ENCODE measurements at regions not wholly inside any gene's neighbourhood (a gene's known extent, or its start where the extent isn't known, plus 50 kb on each side); places are given as distances from the start of the nearest gene placed in this dataset.
A peak's percentile ranks its signal among the peaks of the same experiment; 100 is the strongest.

DNA sequence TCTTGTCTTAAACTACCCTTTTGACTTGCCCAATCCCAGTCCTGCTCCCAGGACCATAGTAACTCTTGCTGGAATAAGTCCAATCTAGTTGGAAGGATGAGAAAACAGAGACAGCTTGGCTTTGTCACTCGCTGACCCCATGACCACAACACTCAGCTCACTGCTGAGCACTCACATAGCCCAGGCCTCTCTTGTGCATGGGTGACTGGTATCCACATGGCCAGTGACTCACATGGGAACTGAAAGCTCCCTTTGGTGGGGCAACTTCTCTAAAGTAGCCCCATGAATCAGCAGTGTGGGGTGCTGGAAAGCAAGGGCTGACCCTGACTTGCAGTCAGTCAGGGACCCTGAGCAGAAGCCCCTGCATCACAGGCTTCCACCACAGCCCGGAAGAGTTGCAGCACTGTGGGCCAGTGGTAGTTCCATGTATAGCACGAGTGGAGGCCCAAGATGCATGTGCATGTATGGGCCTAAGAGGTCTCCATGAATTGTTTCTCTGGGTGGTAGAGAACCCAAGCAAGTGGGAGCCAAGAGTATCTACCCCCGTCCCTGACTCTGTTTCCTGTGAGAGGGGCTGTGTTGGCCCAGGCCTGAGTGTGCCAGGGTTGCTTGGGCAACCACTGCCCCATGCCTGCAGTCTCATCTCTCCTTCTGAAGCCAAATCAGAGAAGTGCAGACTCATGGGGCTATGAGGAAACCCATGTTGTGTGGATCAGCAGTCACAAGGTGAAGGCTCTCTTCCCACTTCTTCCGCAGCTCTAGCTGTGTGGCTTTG, 62.1 kb upstream of the XCR1 start:
- H3K4me3 ChIP-seq = no peak overlapping the region
- H3K27me3 ChIP-seq = peaks cover 0 to 50% (median 0%) of the 10 kb centered on the region in 4 donors
- peak overlapping the region; percentile 16 to 81 (median 60) for H3K27ac ChIP-seq
- no peaks in the 10 kb centered on the region for H3K9me3 ChIP-seq
- H3K36me3 ChIP-seq = no peaks in the 10 kb centered on the region
- TF ChIP-seq, protein P1, sequence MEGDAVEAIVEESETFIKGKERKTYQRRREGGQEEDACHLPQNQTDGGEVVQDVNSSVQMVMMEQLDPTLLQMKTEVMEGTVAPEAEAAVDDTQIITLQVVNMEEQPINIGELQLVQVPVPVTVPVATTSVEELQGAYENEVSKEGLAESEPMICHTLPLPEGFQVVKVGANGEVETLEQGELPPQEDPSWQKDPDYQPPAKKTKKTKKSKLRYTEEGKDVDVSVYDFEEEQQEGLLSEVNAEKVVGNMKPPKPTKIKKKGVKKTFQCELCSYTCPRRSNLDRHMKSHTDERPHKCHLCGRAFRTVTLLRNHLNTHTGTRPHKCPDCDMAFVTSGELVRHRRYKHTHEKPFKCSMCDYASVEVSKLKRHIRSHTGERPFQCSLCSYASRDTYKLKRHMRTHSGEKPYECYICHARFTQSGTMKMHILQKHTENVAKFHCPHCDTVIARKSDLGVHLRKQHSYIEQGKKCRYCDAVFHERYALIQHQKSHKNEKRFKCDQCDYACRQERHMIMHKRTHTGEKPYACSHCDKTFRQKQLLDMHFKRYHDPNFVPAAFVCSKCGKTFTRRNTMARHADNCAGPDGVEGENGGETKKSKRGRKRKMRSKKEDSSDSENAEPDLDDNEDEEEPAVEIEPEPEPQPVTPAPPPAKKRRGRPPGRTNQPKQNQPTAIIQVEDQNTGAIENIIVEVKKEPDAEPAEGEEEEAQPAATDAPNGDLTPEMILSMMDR (IDR thresholded peaks at IDR 0.05) = no peak
- no peak for TF ChIP-seq POLR2A (IDR thresholded peaks at IDR 0.05)
- intact Hi-C loops (cut with DNase I) = no loop called here
- no peak for DNase-seq
- H3K4me1 ChIP-seq = peaks cover 6 to 30% (median 8%) of the 10 kb centered on the region in 3 donors
- 58 to 60% methylated on average over 2 to 5 of the region's 5 CpGs for WGBS, 2 donors

DNA sequence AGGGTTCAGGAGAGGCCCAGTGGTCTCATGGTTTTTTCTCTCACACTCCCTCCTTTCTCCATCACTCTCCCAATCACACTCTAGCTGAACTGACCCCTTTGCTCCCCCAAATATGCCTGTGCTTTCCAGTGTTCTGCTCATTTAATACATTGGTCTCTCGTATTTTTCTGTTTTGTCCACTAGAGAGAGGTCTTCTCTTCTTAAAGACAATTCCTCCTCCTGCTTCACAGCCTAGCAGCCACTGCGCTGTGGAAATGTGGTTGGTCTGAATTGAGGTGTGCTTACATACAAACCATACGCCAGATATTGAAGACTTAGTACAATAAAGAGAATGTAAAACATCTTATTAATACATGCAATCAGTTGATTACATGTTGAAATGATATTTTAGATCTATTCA, 60.6 kb upstream of the XCR1 start:
- H3K27ac ChIP-seq = no peak overlapping the region
- WGBS, 2 donors = 58 to 73% methylated on average over 3 of the region's 3 CpGs
- intact Hi-C loops (cut with DNase I) = no loop called here

DNA sequence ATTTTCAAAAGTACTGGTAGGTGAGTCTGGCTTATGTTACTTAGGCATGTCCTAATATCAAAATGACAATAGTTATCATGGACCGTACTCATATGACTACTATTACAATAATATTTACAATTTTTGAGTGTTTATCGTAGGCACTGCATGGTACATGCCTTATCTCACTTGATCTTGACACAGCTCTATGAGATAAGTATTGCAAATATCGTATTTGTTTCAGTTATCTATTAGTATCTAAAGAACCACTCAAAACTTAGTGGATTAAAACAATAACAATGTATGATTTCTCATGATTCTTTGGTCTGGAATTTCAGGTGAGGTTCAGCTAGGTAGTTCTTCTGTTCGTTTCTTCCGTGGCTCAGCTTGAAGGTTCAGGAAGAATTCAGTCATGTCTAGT, 59.7 kb upstream of the XCR1 start:
- intact Hi-C loops (cut with DNase I) = no loop called here
- Histone ChIP-seq H3K27ac (no peak overlapping the region), H3K4me3 (no peak overlapping the region), H3K36me3 (no peaks in the 10 kb centered on the region), H3K4me1 (peaks cover 8 to 48% (median 9%) of the 10 kb centered on the region in 3 donors), H3K27me3 (peaks cover 0 to 54% (median 0%) of the 10 kb centered on the region in 4 donors), H3K9me3 (no peaks in the 10 kb centered on the region)
- TF ChIP-seq POLR2A (IDR thresholded peaks at IDR 0.05) = no peak
- TF ChIP-seq, protein P1 (IDR thresholded peaks at IDR 0.05) = no peak
- whole genome bisulfite sequencing, 2 donors = 87 to 93% methylated on average over 5 of the region's 5 CpGs
- no peak for DNase-seq

More for the DNA sequence above, 60.6 kb upstream of the XCR1 start:
- TF ChIP-seq, protein P1 (IDR thresholded peaks at IDR 0.05) = peak in 3 of 6 experiments; percentile 5 to 22 (median 12)
- TF ChIP-seq POLR2A (IDR thresholded peaks at IDR 0.05) = no peak
- peaks cover 0 to 54% (median 0%) of the 10 kb centered on the region in 4 donors for H3K27me3 ChIP-seq
- no peaks in the 10 kb centered on the region for H3K36me3 ChIP-seq
- H3K4me1 ChIP-seq = peaks cover 8 to 39% (median 9%) of the 10 kb centered on the region in 3 donors
- DNase-seq = no peak
- H3K4me3 ChIP-seq = no peak overlapping the region
- H3K9me3 ChIP-seq = no peaks in the 10 kb centered on the region

DNA sequence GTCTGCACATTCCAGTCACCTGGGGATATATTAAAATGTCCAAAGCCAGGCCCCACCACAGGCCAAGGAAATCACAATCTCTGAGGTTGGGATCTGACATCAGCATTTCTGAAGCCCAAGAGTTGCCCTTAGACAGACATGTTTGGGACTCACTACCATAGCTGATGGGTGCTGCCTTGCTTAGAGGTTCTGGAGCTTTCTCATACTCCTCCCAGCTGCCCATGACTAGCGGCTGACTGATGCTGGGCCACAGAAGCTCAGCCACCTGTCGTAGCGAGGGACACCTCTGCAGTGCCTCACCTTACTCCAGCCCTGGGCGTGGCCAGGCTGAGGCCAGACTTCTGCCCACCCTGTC, 58.8 kb upstream of the XCR1 start:
- H3K36me3 ChIP-seq = no peaks in the 10 kb centered on the region
- DNase-seq = no peak
- no peaks in the 10 kb centered on the region for H3K9me3 ChIP-seq
- intact Hi-C loops (cut with DNase I) = no loop called here
- no peak overlapping the region for H3K27ac ChIP-seq
- H3K4me1 ChIP-seq = peaks cover 8 to 57% (median 9%) of the 10 kb centered on the region in 3 donors
- H3K4me3 ChIP-seq = no peak overlapping the region
- 97 to 98% methylated on average over 4 of the region's 4 CpGs for WGBS, 2 donors
- peaks cover 0 to 46% (median 0%) of the 10 kb centered on the region in 4 donors for H3K27me3 ChIP-seq
- TF ChIP-seq POLR2A (IDR thresholded peaks at IDR 0.05) = no peak
- TF ChIP-seq, protein P1 (IDR thresholded peaks at IDR 0.05) = no peak

DNA sequence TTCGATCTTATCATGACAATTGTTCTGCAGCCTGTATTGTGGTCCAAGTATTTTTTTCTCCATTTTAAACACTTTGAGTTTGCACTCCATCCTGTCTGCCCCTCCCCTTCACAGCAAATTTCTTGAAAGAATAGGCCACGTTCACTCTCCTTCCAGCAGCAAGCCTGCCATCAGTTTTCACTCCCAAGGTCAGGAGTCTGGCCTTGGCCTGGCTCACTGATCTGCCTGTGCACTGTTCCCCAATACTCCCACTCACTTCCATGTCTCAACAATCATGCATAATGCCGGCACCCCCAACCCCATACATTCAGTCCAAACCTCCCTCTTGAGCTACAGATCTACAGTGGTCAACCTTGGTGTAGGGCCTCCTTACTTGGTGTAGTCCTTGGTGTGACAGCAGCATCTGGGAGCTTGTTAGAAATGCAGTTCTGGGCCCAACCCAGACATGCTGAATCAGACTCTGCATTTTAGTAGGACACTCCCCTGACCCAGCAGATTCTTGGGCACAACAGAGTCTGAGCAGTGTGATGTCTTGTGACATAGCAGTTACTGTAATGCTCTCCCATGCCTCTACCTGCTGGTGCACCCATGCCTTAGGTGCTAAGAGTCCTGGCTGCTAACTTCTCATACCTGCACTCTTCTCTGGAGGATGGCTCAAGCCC, 58.3 kb upstream of the XCR1 start:
- Histone ChIP-seq H3K4me3 (no peak overlapping the region), H3K9me3 (no peaks in the 10 kb centered on the region), H3K27me3 (peaks cover 0 to 43% (median 0%) of the 10 kb centered on the region in 4 donors), H3K27ac (no peak overlapping the region), H3K36me3 (no peaks in the 10 kb centered on the region), H3K4me1 (peaks cover 8 to 61% (median 9%) of the 10 kb centered on the region in 3 donors)
- TF ChIP-seq, protein P1 (IDR thresholded peaks at IDR 0.05) = no peak
- TF ChIP-seq POLR2A (IDR thresholded peaks at IDR 0.05) = no peak
- intact Hi-C loops (cut with DNase I) = no loop called here
- DNase-seq = no peak
- WGBS, 2 donors = 53 to 67% methylated on average over 3 of the region's 3 CpGs

Measured in esophagus squamous epithelium (tissue), 5 donors.